Testis (tissue), 2 donors: ENCODE measurements at regions not wholly inside any gene's neighbourhood (a gene's known extent, or its start where the extent isn't known, plus 50 kb on each side); places are given as distances from the start of the nearest gene placed in this dataset.

Experiments used
- DNase-seq: peaks from one replicate; pipeline ENCODE4 v3.0.0-alpha.2; 2019
- H3K27ac ChIP-seq, 2 donors: fragments of 200-600 bp; sonication (generic); one replicate each; pipeline ENCODE4 v1.5.1; 2019
- H3K27me3 ChIP-seq: fragments of 200-600 bp; sonication (generic); one replicate; pipeline ENCODE4 v1.5.1; 2019
- H3K36me3 ChIP-seq: fragments of 200-600 bp; sonication (generic); one replicate; pipeline ENCODE4 v1.5.1; 2017; ENCODE audit warnings: low read depth; ENCODE audit errors: missing control alignments
- H3K4me1 ChIP-seq: fragments of 200-600 bp; sonication (generic); one replicate; pipeline ENCODE4 v1.5.1; 2019
- H3K4me3 ChIP-seq, 2 donors: fragments of 200-600 bp; sonication (generic); one replicate each; pipeline ENCODE4 v1.5.1; 2017 to 2019
- H3K9me3 ChIP-seq: fragments of 200-600 bp; sonication (generic); one replicate; pipeline ENCODE4 v1.5.1; 2017
- POLR2A ChIP-seq: fragments of 450-650 bp; IDR thresholded peaks from one replicate; pipeline ENCODE4 v1.6.1; 2017; ENCODE audit warnings: antibody characterized with exemption, mild to moderate bottlenecking, moderate library complexity
- WGBS, 2 donors: methylation state at CpG; one replicate each; pipeline ENCODE4 v1.1.5; 2018; 5-methylcytosine and 5-hydroxymethylcytosine counted together
- intact Hi-C: fragments of 100-400 bp; cut with DNase I; formaldehyde crosslinking; loops from one replicate; pipeline ENCODE4 v1.15.1; 2023; ENCODE audit warnings: low total_unique reads
- TF ChIP-seq, protein P1 (sequence below), 3 experiments: fragments of 450-650 bp in 2 of 3; fragments of 200-600 bp in 1 of 3; sonication (generic) in 1 of 3; IDR thresholded peaks; one replicate each; pipeline ENCODE4 v1.5.1; 2016 to 2019; ENCODE audit warnings: antibody characterized with exemption in 3 of 3, mild to moderate bottlenecking in 2 of 3, moderate library complexity in 1 of 3

DNA sequence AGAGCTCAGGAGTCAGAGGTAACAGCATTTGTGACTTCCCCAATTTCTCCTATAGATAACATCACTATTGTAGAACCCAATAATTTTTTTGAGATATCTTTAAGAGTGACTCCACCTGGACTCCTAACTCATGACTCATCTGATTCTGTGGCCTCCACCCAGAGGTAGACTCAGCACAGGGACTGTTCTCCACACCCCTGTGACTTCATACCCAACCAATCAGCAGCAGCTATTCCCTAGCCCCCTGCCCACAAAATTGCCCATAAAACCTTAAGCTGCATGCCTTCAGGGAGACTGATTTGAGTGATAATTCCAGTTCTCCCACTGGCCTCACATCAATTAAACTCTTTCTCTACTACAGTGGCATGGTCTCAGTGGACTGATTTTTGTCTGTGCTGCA is 475.4 kb upstream of the FAT3 start:
- intact Hi-C loops, result no loop called here
- no peak for DNase-seq
- H3K36me3 ChIP-seq, result no peaks in the 10 kb centered on the region

DNA sequence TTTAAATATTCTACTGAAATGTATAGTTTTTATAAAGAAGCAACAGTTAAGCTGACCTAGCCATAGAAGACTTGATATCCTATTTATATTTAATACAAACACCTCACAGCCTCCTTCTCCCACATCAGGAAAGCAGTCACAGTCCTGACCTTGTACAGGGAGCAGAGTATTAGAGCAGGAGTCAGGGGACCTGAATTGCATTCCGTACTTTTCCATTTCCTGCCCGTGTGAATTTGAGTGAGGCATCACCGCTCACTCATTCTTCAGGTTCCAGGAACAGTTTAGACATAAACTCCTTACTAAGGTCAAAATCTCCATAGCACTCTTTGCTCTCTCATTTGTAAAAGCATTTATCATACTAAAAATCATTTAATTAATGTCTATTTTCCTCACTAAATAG is 482.5 kb upstream of the FAT3 start:
- WGBS, 2 donors, result 38 to 64% methylated on average over 3 of the region's 3 CpGs
- H3K27me3 ChIP-seq, result no peaks in the 10 kb centered on the region
- no peaks in the 10 kb centered on the region for H3K4me1 ChIP-seq
- TF ChIP-seq POLR2A, result no peak
- H3K9me3 ChIP-seq, result no peaks in the 10 kb centered on the region
- no peak overlapping the region for H3K4me3 ChIP-seq
- no peaks in the 10 kb centered on the region for H3K36me3 ChIP-seq
- no peak overlapping the region for H3K27ac ChIP-seq
- no peak for DNase-seq
- intact Hi-C loops, result no loop called here

More for the DNA sequence above, 475.4 kb upstream of the FAT3 start:
- Histone ChIP-seq H3K4me1 (no peaks in the 10 kb centered on the region), H3K4me3 (no peak overlapping the region), H3K9me3 (no peaks in the 10 kb centered on the region), H3K27me3 (no peaks in the 10 kb centered on the region), H3K27ac (no peak overlapping the region)
- TF ChIP-seq POLR2A, result no peak
- TF ChIP-seq, protein P1, sequence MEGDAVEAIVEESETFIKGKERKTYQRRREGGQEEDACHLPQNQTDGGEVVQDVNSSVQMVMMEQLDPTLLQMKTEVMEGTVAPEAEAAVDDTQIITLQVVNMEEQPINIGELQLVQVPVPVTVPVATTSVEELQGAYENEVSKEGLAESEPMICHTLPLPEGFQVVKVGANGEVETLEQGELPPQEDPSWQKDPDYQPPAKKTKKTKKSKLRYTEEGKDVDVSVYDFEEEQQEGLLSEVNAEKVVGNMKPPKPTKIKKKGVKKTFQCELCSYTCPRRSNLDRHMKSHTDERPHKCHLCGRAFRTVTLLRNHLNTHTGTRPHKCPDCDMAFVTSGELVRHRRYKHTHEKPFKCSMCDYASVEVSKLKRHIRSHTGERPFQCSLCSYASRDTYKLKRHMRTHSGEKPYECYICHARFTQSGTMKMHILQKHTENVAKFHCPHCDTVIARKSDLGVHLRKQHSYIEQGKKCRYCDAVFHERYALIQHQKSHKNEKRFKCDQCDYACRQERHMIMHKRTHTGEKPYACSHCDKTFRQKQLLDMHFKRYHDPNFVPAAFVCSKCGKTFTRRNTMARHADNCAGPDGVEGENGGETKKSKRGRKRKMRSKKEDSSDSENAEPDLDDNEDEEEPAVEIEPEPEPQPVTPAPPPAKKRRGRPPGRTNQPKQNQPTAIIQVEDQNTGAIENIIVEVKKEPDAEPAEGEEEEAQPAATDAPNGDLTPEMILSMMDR (IDR thresholded peaks at IDR 0.05), result no peak

DNA sequence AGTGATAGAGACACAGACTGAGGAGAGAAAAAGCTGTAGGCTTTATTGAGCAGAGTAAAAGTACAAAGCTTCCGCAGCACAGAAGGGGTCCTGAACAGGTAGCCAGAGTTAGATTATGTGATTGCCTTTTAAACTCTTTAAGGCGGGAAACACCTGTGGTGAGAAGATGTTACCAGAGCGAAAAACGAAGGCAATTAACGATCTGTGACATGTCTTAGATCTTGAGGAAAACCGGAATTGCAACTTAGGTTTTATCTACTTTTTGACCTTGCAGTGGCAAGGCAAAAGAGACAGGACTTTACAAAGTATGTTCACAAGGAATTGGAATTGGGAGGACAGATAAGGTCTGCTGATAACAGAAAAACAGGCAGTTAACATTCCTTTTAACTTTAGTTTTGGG is 493.6 kb upstream of the FAT3 start:
- Histone ChIP-seq H3K27me3 (no peaks in the 10 kb centered on the region), H3K9me3 (no peaks in the 10 kb centered on the region), H3K27ac (no peak overlapping the region), H3K4me3 (no peak overlapping the region), H3K36me3 (no peaks in the 10 kb centered on the region), H3K4me1 (no peaks in the 10 kb centered on the region)
- TF ChIP-seq, protein P1 (IDR thresholded peaks at IDR 0.05), result no peak
- TF ChIP-seq POLR2A, result no peak
- 57 to 72% methylated on average over 6 of the region's 6 CpGs for WGBS, 2 donors
- intact Hi-C loops, result no loop called here
- no peak for DNase-seq

DNA sequence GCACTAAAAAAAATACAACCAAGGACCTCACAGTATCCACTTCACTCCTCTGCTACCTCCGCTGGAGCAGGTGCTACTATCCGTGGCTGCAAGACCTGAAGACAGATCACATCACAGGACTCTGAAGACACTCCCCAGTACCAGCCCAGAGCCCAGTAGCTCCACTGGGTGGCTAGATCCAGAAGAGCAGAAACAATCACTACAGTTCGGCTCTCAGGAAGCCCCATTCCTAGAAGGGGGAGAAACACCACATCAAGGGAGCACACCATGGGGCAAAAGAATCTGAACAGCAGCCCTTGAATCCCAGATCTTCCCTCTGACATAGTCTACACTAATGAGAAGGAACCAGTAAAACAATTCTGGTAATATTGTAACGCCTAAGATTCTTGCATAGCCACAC is 494.0 kb upstream of the FAT3 start:
- TF ChIP-seq POLR2A, result no peak
- TF ChIP-seq, protein P1 (IDR thresholded peaks at IDR 0.05), result no peak
- no peaks in the 10 kb centered on the region for H3K27me3 ChIP-seq
- no peak overlapping the region for H3K4me3 ChIP-seq
- 91 to 98% methylated on average over 2 to 4 of the region's 4 CpGs for WGBS, 2 donors
- intact Hi-C loops, result no loop called here
- H3K9me3 ChIP-seq, result no peaks in the 10 kb centered on the region
- no peak overlapping the region for H3K27ac ChIP-seq
- H3K4me1 ChIP-seq, result no peaks in the 10 kb centered on the region
- no peaks in the 10 kb centered on the region for H3K36me3 ChIP-seq
- DNase-seq, result no peak

DNA sequence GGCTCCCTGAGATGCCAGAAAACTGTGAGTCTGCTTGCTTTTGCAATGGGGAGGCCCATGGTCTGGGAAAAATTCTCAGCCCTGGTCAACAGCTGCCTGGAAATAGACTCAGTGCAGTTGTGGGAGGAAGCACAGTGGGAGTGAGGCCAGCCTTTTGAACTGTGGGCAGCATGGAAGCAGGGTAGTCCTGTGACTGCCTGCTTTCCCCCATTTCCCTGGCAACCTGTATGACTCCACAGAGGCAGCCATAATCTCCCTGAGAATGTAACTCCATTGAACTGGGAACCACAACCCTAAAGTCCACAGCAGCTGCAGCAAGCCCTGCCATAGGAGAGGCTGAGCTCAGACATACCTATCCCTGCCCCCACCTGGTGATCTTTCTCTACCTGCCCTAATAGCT is 494.6 kb upstream of the FAT3 start:
- Histone ChIP-seq H3K9me3 (no peaks in the 10 kb centered on the region), H3K27ac (no peak overlapping the region), H3K4me1 (no peaks in the 10 kb centered on the region), H3K27me3 (no peaks in the 10 kb centered on the region), H3K36me3 (no peaks in the 10 kb centered on the region), H3K4me3 (no peak overlapping the region)
- intact Hi-C loops, result no loop called here
- no peak for TF ChIP-seq POLR2A
- TF ChIP-seq, protein P1 (IDR thresholded peaks at IDR 0.05), result no peak
- no peak for DNase-seq
